Tibial nerve (tissue), 4 donors: ENCODE measurements at regions not wholly inside any gene's neighbourhood (a gene's known extent, or its start where the extent isn't known, plus 50 kb on each side); places are given as distances from the start of the nearest gene placed in this dataset.

Experiments used
- DNase-seq, 2 donors: peaks; one replicate each; pipeline ENCODE4 v3.0.0-alpha.2; 2019; ENCODE audit warnings: low spot score in 2 of 2
- H3K27ac ChIP-seq, 4 donors: fragments of 200-600 bp; sonication (generic) in 3 of 4; one replicate each; pipeline ENCODE4 v1.5.1; 2017 to 2019; ENCODE audit warnings: mild to moderate bottlenecking in 1 of 4
- H3K27me3 ChIP-seq, 2 donors: fragments of 200-600 bp; sonication (generic) in 1 of 2; one replicate each; pipeline versions ENCODE4 v1.5.1 to v1.6.0; 2017 to 2019
- H3K36me3 ChIP-seq, 3 donors: fragments of 200-600 bp; sonication (generic); one replicate each; pipeline ENCODE4 v1.5.1; 2018 to 2019
- H3K4me1 ChIP-seq, 4 donors: fragments of 200-600 bp; sonication (generic) in 3 of 4; one replicate each; pipeline ENCODE4 v1.5.1; 2017 to 2019
- H3K4me3 ChIP-seq, 4 donors: fragments of 200-600 bp; sonication (generic) in 3 of 4; one replicate each; pipeline ENCODE4 v1.5.1; 2017 to 2019; ENCODE audit warnings: mild to moderate bottlenecking in 1 of 4, moderate library complexity in 1 of 4
- H3K9me3 ChIP-seq, 4 donors: fragments of 200-600 bp; sonication (generic) in 3 of 4; one replicate each; pipeline ENCODE4 v1.5.1; 2017 to 2019
- CTCF ChIP-seq, 5 experiments: fragments of 200-600 bp in 3 of 5; fragments of 450-650 bp in 2 of 5; sonication (generic) in 3 of 5; IDR thresholded peaks; one replicate each; pipeline ENCODE4 v1.5.1; 2016 to 2019; ENCODE audit warnings: antibody characterized with exemption in 5 of 5, mild to moderate bottlenecking in 3 of 5, moderate library complexity in 2 of 5
- EP300 ChIP-seq, 2 donors: sonication (generic); formaldehyde crosslinking; IDR thresholded peaks; one replicate each; pipeline ENCODE4 v1.6.1; 2017; ENCODE audit warnings: antibody characterized with exemption in 2 of 2, mild to moderate bottlenecking in 1 of 2
- POLR2A ChIP-seq, 2 donors: fragments of 450-650 bp; IDR thresholded peaks; one replicate each; pipeline ENCODE4 v1.6.1; 2017; ENCODE audit warnings: antibody characterized with exemption in 2 of 2, mild to moderate bottlenecking in 2 of 2, moderate library complexity in 2 of 2
- WGBS, 2 donors: methylation state at CpG; one replicate each; pipeline ENCODE4 v1.1.5; 2018; 5-methylcytosine and 5-hydroxymethylcytosine counted together

DNA sequence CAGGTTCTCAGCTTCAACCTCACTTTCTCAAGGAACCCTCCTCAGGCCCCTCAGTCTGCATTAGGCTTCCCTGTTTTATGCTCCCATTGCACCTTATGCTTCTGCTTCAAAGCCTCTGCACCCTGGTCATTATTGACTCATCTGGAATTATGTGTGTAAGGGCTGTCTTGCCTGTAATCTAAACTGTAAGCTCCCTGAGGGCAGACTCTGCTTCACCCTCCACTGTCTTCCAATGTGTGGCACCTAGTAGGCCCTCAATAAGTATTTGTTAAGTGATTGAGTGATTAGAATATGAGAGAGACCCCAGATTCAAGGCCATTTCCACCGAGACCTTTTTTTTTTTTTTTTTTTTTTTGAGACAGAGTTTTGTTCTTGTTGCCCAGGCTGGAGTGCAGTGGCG, 79.1 kb downstream of the VCPKMT start:
- no peak for TF ChIP-seq EP300 (IDR thresholded peaks at IDR 0.05)
- TF ChIP-seq CTCF (IDR thresholded peaks at IDR 0.05): no peak
- no peak for TF ChIP-seq POLR2A (IDR thresholded peaks at IDR 0.05)
- Histone ChIP-seq H3K27me3 (no peaks in the 10 kb centered on the region), H3K36me3 (no peaks in the 10 kb centered on the region), H3K4me3 (no peak overlapping the region), H3K27ac (no peak overlapping the region), H3K4me1 (peaks cover 0 to 35% (median 6%) of the 10 kb centered on the region in 4 donors), H3K9me3 (no peaks in the 10 kb centered on the region)
- no peak for DNase-seq
- WGBS, 2 donors: 98% methylated on average over 2 of the region's 2 CpGs

DNA sequence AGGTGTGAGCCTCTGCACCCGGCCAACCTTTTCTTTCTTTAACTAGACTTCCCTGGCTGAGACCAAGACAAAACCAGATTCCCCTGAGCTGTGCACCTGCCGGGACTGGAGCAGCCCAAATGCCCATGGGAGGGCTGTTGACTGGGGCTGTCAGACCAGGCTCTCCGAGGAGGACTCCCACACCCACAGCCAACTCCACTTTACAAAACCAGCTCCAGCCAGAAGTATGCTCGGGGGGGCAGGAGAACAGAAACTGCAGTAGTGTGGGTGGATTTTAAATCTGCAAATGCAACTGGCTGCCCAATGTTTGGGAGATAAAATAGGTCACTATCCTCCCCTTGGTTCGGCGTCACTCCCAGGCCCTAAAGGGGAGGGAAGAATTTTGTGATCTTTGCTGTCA, 78.5 kb downstream of the VCPKMT start:
- TF ChIP-seq EP300 (IDR thresholded peaks at IDR 0.05) (no peak), CTCF (IDR thresholded peaks at IDR 0.05) (no peak), POLR2A (IDR thresholded peaks at IDR 0.05) (no peak)
- peak overlapping the region in 1 of 4 donors; percentile 42 for H3K27ac ChIP-seq
- DNase-seq: no peak

GRCh38 chr14:50038398-50039119, 77.8 kb downstream of the VCPKMT start:
- WGBS, 2 donors: 66 to 75% methylated on average over 4 of the region's 4 CpGs
- no peaks in the 10 kb centered on the region for H3K36me3 ChIP-seq
- no peaks in the 10 kb centered on the region for H3K27me3 ChIP-seq
- H3K9me3 ChIP-seq: no peaks in the 10 kb centered on the region
- no peak overlapping the region for H3K4me3 ChIP-seq
- peak overlapping the region in 2 of 4 donors; percentile 23 to 54 for H3K27ac ChIP-seq
- no peak for DNase-seq
- peaks cover 0 to 35% (median 6%) of the 10 kb centered on the region in 4 donors for H3K4me1 ChIP-seq
- TF ChIP-seq CTCF (IDR thresholded peaks at IDR 0.05) (no peak), EP300 (IDR thresholded peaks at IDR 0.05) (peak in 1 of 2 donors; percentile 44), POLR2A (IDR thresholded peaks at IDR 0.05) (no peak)

More for the DNA sequence above, 78.5 kb downstream of the VCPKMT start:
- Histone ChIP-seq H3K4me3 (no peak overlapping the region), H3K27me3 (no peaks in the 10 kb centered on the region), H3K4me1 (peaks cover 0 to 35% (median 6%) of the 10 kb centered on the region in 4 donors), H3K9me3 (no peaks in the 10 kb centered on the region), H3K36me3 (no peaks in the 10 kb centered on the region)
- 50 to 67% methylated on average over 6 of the region's 6 CpGs for WGBS, 2 donors

- no peak for DNase-seq
These were observed 77.3 kb downstream of the VCPKMT start for GRCh38 chr14:50039120-50039517.

More at GRCh38 chr14:50039120-50039517, 77.3 kb downstream of the VCPKMT start:
- no peaks in the 10 kb centered on the region for H3K27me3 ChIP-seq
- peaks cover 0 to 35% (median 8%) of the 10 kb centered on the region in 4 donors for H3K4me1 ChIP-seq
- no peak overlapping the region for H3K4me3 ChIP-seq
- WGBS, 2 donors: 81 to 88% methylated on average over 4 of the region's 4 CpGs
- peak overlapping the region in 1 of 4 donors; percentile 54 for H3K27ac ChIP-seq
- no peaks in the 10 kb centered on the region for H3K9me3 ChIP-seq
- H3K36me3 ChIP-seq: no peaks in the 10 kb centered on the region
- TF ChIP-seq CTCF (IDR thresholded peaks at IDR 0.05) (no peak), POLR2A (IDR thresholded peaks at IDR 0.05) (no peak), EP300 (IDR thresholded peaks at IDR 0.05) (no peak)
